Erythroblast (primary cell): ENCODE measurements at regions not wholly inside any gene's neighbourhood (a gene's known extent, or its start where the extent isn't known, plus 50 kb on each side); places are given as distances from the start of the nearest gene placed in this dataset.

Experiments
- GATA1 ChIP-seq: IDR thresholded peaks from 2 replicates; pipeline ENCODE4 v1.6.1; 2011; ENCODE audit warnings: low read depth, mild to moderate bottlenecking, control low read depth, low read length, moderate library complexity
- POLR2A ChIP-seq: IDR thresholded peaks from 2 replicates; pipeline ENCODE4 v1.6.1; 2011; ENCODE audit warnings: mild to moderate bottlenecking, low read length

GRCh38 chr5:30765227-30765626, 428.3 kb upstream of the CDH6 start:
- no peak for TF ChIP-seq POLR2A
- no peak for TF ChIP-seq GATA1
